GM23338 (cell line): ENCODE measurements at regions not wholly inside any gene's neighbourhood (a gene's known extent, or its start where the extent isn't known, plus 50 kb on each side); places are given as distances from the start of the nearest gene placed in this dataset.
A peak's percentile ranks its signal among the peaks of the same experiment; 100 is the strongest.

Experiments used
- ATAC-seq: fragments of 200-7000 bp; cut with Tn5 transposase; 3 replicates; pipeline ENCODE4 v1.9.1; 2020
- DNase-seq: peaks from one replicate; pipeline ENCODE4 v3.0.0-alpha.2; 2015; ENCODE audit warnings: low spot score
- H2AFZ ChIP-seq: fragments of 200-600 bp; sonication (generic); 2 replicates; pipeline ENCODE4 v1.8.0; 2016; ENCODE audit warnings: antibody characterized with exemption, mild to moderate bottlenecking, moderate library complexity
- H3F3A ChIP-seq: fragments of 200-600 bp; sonication (generic); replicated peaks from 2 replicates; pipeline ENCODE4 v1.8.0; 2017; ENCODE audit warnings: antibody characterized with exemption, mixed run types, low read depth
- H3K27ac ChIP-seq: fragments of 200-600 bp; sonication (generic); 2 replicates; pipeline ENCODE4 v1.6.1; 2016; ENCODE audit warnings: low read depth
- H3K27me3 ChIP-seq: fragments of 200-600 bp; sonication (generic); 2 replicates; pipeline ENCODE4 v1.8.0; 2016; ENCODE audit warnings: mild to moderate bottlenecking, mixed run types, moderate library complexity; ENCODE audit not compliant: insufficient read depth
- H3K36me3 ChIP-seq: fragments of 200-600 bp; sonication (generic); 2 replicates; pipeline ENCODE4 v1.8.0; 2016; ENCODE audit warnings: mild to moderate bottlenecking; ENCODE audit not compliant: insufficient read depth
- H3K4me1 ChIP-seq: fragments of 200-600 bp; sonication (generic); 2 replicates; pipeline ENCODE4 v1.8.0; 2016; ENCODE audit warnings: mild to moderate bottlenecking, moderate library complexity; ENCODE audit not compliant: insufficient read depth
- H3K4me2 ChIP-seq: fragments of 200-600 bp; sonication (generic); 2 replicates; pipeline ENCODE4 v1.7.1; 2017; ENCODE audit warnings: mixed run types
- H3K4me3 ChIP-seq: fragments of 200-600 bp; sonication (generic); 2 replicates; pipeline ENCODE4 v1.6.1; 2016; ENCODE audit warnings: mixed run types
- H3K79me2 ChIP-seq: fragments of 200-600 bp; sonication (generic); replicated peaks from 2 replicates; pipeline ENCODE4 v1.8.0; 2017; ENCODE audit warnings: mild to moderate bottlenecking; ENCODE audit not compliant: insufficient read depth
- H3K9me2 ChIP-seq: fragments of 200-600 bp; sonication (generic); 2 replicates; pipeline ENCODE4 v1.8.0; 2017; ENCODE audit not compliant: insufficient read depth
- H4K20me1 ChIP-seq: fragments of 200-600 bp; sonication (generic); replicated peaks from 2 replicates; pipeline ENCODE4 v1.8.0; 2017; ENCODE audit warnings: mild to moderate bottlenecking; ENCODE audit not compliant: insufficient read depth
- H3K27ac Mint-ChIP-seq: 2 replicates; pipeline ENCODE4 v1.8.0; 2020; ENCODE audit warnings: inconsistent platforms, mild to moderate bottlenecking, moderate library complexity, mixed read lengths
- H3K27me3 Mint-ChIP-seq: 3 replicates; pipeline ENCODE4 v1.8.0; 2022; ENCODE audit warnings: low read depth, mild to moderate bottlenecking, moderate library complexity, mixed read lengths, inconsistent platforms; ENCODE audit not compliant: insufficient read depth, poor library complexity
- H3K36me3 Mint-ChIP-seq: 3 replicates; pipeline ENCODE4 v1.8.0; 2021; ENCODE audit warnings: low read depth, mild to moderate bottlenecking, inconsistent platforms, moderate library complexity, mixed read lengths
- H3K4me1 Mint-ChIP-seq: 3 replicates; pipeline ENCODE4 v1.8.0; 2020; ENCODE audit warnings: mild to moderate bottlenecking, inconsistent platforms, mixed read lengths
- H3K4me3 Mint-ChIP-seq: 3 replicates; pipeline ENCODE4 v1.8.0; 2021; ENCODE audit warnings: moderate library complexity, mild to moderate bottlenecking, inconsistent platforms, mixed read lengths
- H3K9me3 Mint-ChIP-seq: 3 replicates; pipeline ENCODE4 v1.8.0; 2020; ENCODE audit warnings: moderate library complexity, mild to moderate bottlenecking, inconsistent platforms, mixed read lengths
- ETS1 ChIP-seq: IDR thresholded peaks from 2 replicates; pipeline ENCODE4 v1.6.1; 2016; ENCODE audit warnings: antibody characterized with exemption
- POLR2AphosphoS5 ChIP-seq: IDR thresholded peaks from 2 replicates; pipeline ENCODE4 v1.6.1; 2016; ENCODE audit warnings: antibody characterized with exemption, low read depth
- REST ChIP-seq: IDR thresholded peaks from one replicate; pipeline ENCODE4 v1.6.1; 2018; ENCODE audit warnings: antibody characterized with exemption; ENCODE audit not compliant: unreplicated experiment
- ZNF462 ChIP-seq: fragments of 250-450 bp; sonication (Bioruptor Pico); IDR thresholded peaks from 2 replicates; pipeline ENCODE4 v1.5.0; 2020; ENCODE audit warnings: mild to moderate bottlenecking, moderate library complexity

- TF ChIP-seq ZNF462 (CRISPR knock-in tag), result no peak
These were observed 138.1 kb downstream of the ARL5B start (continued) for GRCh38 chr10:18797286-18797685.

- Histone ChIP-seq H2AFZ (no peak overlapping the region), H3K79me2 (no peaks in the 10 kb centered on the region), H3K36me3 (no peaks in the 10 kb centered on the region), H3K4me1 (no peaks in the 10 kb centered on the region), H3K9me2 (no peaks in the 10 kb centered on the region), H3K27ac (no peak overlapping the region), H3F3A (no peaks in the 10 kb centered on the region), H3K4me3 (no peak overlapping the region), H3K27me3 (no peaks in the 10 kb centered on the region), H3K4me2 (no peak overlapping the region), H4K20me1 (no peaks in the 10 kb centered on the region)
- no peak overlapping the region for H3K27ac Mint-ChIP-seq
- H3K9me3 Mint-ChIP-seq, result peaks cover 16% of the 10 kb centered on the region; the same call in 2 of the 3 replicates
- H3K36me3 Mint-ChIP-seq, result peaks cover 4% of the 10 kb centered on the region; the same call in 2 of the 3 replicates
- peak; percentile 74 for DNase-seq
- H3K4me3 Mint-ChIP-seq, result no peak overlapping the region
- ATAC-seq, result peak; percentile 29; the same call in 2 of the 3 replicates
- H3K4me1 Mint-ChIP-seq, result no peaks in the 10 kb centered on the region
- peaks cover 2% of the 10 kb centered on the region for H3K27me3 Mint-ChIP-seq
- TF ChIP-seq ETS1 (no peak), POLR2AphosphoS5 (no peak), REST (peak; percentile 87)
These were observed 162.9 kb downstream of the ARL5B start for GRCh38 chr10:18822156-18822555.
